GM12872 (cell line): ENCODE measurements at regions not wholly inside any gene's neighbourhood (a gene's known extent, or its start where the extent isn't known, plus 50 kb on each side); places are given as distances from the start of the nearest gene placed in this dataset.

Source experiments
- TF ChIP-seq, protein P1 (sequence below): IDR thresholded peaks from 3 replicates; pipeline ENCODE4 v1.5.1; 2011; ENCODE audit warnings: low read depth, mild to moderate bottlenecking, low read length, moderate library complexity; ENCODE audit not compliant: insufficient read depth

DNA sequence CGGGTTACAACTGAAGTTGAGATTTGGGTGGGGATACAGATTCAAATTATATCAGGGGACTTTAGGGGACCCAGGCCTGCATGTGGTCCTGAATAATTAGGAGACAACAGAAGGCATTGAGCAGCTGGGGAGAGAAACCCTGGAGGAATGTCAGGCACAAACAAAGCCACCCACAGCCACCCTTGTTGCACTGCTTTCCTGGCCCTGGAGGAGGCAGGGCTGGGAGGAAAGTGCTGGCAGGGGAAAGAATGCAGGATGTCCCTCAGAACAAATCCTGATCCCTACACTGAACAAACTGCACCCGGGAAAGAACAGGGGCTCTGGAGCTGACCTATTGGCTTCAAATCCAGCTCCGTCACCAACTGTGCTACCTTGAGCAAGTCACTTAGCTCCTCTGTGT is 214.1 kb upstream of the ATP6AP2 start:
- TF ChIP-seq, protein P1, sequence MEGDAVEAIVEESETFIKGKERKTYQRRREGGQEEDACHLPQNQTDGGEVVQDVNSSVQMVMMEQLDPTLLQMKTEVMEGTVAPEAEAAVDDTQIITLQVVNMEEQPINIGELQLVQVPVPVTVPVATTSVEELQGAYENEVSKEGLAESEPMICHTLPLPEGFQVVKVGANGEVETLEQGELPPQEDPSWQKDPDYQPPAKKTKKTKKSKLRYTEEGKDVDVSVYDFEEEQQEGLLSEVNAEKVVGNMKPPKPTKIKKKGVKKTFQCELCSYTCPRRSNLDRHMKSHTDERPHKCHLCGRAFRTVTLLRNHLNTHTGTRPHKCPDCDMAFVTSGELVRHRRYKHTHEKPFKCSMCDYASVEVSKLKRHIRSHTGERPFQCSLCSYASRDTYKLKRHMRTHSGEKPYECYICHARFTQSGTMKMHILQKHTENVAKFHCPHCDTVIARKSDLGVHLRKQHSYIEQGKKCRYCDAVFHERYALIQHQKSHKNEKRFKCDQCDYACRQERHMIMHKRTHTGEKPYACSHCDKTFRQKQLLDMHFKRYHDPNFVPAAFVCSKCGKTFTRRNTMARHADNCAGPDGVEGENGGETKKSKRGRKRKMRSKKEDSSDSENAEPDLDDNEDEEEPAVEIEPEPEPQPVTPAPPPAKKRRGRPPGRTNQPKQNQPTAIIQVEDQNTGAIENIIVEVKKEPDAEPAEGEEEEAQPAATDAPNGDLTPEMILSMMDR = no peak

DNA sequence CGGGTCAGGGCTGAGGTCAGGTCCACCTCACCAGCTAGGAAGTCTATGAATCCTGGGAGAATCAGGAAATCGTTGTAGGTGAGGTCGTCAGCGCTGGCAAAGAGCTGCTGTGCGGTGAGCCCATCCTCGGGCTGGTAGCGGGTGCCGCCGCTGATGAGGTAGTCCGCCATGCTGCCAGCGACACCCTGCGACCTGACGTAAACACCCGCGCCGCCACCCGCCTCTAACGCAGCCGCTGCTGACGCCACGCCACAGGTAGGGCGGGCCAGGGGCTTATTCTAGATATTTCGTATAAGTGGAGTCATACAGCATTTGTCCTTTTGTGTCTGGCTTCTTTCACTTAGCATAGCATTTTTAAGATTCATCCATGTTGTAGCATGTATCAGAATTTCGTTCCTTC is 220.2 kb upstream of the ATP6AP2 start:
- TF ChIP-seq, protein P1 = no peak

DNA sequence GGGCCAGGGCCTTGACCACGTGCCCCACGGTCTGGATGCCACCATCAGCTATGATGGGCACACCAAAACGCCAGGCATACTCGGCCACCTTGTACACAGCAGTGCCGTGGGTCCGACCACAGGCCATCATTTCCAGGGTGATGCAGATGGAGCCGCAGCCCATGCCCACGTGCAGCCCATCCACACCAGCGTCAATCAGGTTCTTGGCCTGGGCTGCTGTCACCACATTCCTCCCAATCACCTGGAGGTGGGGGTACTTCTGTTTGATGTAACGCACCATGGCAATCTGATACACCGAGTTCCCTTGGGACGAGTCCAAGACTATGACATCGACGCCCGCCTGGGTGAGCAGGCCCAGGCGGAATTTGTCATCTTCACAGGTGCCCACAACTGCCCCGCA is 221.2 kb upstream of the ATP6AP2 start:
- TF ChIP-seq, protein P1 = no peak

DNA sequence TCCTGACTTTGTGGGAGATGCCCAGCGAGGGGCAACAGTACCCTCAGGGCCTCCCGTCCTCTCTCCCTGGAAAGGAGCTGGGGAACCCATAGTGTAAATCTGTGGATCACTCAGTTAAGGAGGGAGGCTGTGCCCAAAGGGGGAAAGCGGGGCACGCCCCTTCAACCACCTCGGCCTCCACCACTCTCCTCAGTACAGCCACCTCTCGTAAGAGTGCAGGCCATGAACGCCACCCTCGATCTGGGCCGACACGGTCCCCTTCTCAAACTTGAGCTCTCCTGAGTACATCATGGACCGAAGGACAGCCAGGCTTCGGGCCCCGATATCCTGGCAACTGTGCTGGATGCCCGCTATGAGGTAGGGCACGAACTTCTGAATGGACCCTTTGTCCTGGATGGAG is 221.8 kb upstream of the ATP6AP2 start:
- TF ChIP-seq, protein P1 = no peak

DNA sequence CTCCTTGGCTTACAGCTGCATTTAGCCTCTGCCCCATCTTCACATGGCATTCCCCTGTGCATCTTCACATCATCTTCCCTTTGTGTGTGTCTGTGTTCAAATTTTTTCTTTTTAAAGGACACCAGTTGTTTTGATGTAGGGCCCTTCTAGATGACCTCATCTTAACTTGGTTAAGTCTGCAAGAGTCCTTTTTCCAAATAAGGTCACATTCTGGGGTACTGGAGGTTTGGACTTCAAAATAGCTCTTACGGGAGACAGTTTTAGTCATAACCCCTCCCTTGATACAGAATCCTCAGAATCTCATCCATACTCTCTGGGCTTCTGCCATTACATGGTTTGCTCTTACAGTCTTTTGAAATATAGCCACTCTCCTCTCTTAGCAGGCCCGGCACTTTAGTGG is 231.5 kb upstream of the ATP6AP2 start:
- TF ChIP-seq, protein P1 = no peak

DNA sequence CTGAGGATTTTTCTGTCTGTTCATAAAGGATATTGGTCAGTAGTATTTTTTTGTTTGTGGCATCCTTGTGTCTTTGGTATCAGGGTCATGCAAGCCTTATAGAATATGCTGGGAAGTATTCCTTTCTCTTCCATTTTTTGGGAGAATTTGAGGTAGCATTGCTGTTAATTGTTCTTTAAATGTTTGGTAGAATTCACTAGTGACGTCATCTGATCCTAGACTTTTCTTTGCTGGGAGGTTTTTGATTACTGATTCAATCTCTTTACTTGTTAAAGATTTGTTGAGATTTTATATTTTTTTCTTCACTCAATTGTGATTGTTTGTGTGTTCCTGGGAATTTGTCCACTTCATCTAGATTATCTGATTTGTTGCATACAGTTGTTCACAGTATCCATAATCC is 234.4 kb upstream of the ATP6AP2 start:
- TF ChIP-seq, protein P1 = no peak

DNA sequence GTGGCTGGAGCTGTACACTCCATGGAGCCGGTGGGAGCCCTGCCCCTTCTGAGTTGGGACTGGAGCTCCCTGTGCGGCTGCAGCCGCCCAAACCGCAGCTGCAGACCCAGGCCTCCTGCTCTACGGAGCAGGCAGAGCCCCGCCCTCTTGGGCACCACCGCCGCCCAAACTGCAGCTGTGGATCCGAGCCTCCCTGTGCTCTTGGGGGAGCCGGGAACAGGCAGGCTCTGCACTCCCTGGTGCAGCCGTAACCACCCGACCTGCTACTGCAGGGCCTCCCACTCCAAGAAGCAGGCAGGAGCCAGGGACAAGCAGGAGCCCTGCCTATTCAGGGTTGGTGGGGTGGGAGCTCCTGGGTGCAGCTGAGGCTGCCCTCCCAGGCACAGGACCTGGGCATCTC is 237.5 kb upstream of the ATP6AP2 start:
- TF ChIP-seq, protein P1 = no peak

DNA sequence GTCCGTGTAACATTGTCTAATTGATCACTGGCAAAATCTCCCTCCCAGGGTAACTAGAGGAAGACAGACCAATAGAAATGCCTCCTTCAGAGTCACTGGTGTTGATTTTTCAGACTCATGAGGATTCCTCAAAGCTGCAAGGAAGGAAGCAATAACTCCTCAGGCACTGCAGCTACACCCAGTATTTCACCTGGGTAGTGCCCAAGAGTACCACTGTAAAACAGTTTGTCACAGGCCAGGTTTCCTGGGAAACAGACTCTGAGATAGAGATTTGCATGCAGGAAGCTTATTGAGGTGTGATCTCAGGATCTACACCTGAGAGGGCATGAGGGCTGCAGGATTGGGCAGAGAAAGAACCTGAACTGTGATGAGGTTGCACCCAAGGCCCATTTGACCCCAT is 240.7 kb upstream of the ATP6AP2 start:
- TF ChIP-seq, protein P1 = no peak
